GM21619 (cell line): ENCODE measurements at regions not wholly inside any gene's neighbourhood (a gene's known extent, or its start where the extent isn't known, plus 50 kb on each side); places are given as distances from the start of the nearest gene placed in this dataset.

Experiments
- ATAC-seq: cut with Tn5 transposase; IDR thresholded peaks from one replicate; pipeline ENCODE4 v1.9.1; 2021; ENCODE audit not compliant: unreplicated experiment

DNA sequence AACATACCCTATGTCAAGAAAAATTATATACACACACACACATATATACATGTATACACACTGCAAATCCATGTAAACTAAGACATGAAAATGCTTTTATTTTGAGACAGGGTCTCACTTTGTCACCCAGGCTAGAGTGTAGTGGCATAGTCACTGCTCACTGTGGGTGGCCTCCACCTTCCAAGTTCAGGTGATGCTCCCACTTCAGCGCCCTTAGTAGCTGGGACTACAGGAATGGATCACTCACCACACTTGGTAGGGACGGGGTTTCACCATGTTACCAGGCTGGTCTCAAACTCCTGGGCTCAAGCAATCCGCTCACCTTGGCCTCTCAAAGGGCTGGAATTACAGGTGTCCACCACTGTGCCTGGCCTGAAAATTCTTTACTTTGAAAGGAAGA, 617.6 kb downstream of the NYAP2 start:
- no peak for ATAC-seq

DNA sequence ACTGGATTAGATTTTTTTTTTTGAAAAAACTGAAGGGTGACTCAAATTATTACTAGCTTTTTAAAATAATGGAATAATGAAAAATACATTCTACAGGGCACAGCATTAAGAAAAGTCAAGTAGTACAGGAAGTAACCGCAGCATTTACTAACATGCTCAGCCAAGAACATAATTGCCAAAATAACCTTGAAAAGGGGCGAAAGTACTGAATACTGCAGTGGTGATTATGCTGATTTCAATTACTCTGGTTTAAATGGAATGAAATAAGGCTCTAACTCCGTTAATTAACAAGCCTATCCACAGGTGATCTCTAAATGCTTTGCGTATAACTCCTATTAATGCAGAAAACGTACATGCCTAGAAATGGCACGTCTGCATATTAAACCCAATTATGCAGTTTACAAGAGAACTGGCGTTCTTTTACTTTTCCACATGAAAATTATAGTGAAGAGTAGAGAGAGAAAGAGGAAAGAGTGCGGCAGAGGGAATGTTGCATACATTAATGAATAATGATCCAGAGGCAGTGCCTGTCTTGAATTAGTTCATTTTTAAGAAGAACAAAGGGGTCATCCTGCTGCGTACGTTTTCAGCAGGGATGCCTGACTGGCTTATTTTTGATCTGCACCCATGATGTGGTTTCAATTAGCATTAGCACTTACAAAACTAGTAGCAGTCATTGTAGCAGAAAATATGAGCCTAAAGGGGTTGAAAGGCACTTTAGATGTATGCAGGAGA, 612.4 kb downstream of the NYAP2 start:
- no peak for ATAC-seq

DNA sequence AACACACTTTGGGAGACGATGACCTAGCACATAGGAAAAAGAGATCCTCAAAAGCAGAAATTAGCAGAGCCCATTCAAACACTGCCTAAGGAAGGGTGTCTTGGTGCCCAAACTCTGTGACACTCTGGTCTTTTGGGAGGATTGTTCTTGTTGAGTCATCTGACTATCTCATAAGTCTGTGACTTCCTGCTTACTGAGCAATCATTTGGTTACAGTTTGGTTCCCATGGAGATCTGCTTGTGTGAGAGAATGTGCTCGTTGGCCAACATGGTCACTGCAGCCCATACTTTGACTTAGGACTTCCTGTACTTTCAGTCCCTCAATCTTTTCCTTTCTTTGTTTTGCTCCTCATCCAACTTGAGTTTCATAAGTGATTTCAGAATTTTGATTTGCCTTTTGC, 602.9 kb downstream of the NYAP2 start:
- ATAC-seq = no peak

DNA sequence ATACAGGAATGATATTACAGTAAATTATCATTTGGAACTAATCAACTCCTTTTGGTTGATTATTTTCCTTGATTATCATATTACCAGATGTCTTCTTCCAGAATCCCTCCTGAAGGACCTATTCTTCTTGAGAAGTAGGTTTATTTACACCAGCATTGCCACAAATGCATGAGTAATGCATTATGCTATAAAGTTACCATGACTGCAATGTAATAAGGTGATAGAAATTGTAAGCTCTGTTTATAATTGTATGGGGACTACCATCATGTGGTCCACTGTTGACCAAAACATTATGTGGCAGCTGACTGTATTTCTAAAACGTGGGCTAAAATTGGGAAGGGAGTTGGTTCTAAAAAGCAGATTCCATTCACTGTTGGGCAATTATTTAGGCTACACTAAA, 602.2 kb downstream of the NYAP2 start:
- ATAC-seq = no peak

DNA sequence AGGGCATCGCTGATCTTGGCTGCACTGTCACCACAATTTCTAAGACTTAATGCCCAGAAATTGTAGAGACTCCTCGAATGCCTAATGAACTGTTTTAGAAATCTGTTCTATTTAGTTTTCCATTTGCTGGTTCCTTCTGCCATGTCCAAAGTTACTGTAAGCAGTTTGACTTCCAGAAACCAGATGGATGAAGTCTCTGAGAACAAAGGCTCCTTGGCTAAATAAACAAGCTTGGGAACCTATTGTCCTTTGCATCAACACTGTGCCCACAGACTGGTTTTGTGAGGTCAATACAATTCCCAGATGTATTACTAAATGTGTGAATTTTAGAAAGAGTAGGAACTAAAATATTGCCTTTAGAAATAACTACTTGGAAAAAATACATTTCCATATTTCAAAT, 600.2 kb downstream of the NYAP2 start:
- no peak for ATAC-seq

DNA sequence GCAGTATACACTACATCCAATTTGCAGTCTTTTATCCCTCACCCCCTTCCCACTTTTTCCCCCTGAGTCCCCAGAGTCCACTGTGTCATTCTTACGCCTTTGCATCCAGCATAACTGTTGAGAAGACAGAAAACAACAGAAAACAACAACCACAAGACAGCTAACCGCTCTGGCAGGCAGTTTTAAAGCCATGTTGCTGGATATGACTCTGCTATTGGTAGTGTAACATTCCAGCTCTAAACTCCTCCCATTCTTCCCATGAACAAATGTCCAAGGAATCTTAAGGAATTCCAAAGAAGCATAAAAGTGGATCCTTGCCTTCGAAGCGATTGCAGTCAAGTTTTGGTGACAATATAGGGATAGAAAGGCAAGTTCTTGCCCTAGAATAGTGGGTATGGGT, 599.1 kb downstream of the NYAP2 start:
- ATAC-seq = no peak

DNA sequence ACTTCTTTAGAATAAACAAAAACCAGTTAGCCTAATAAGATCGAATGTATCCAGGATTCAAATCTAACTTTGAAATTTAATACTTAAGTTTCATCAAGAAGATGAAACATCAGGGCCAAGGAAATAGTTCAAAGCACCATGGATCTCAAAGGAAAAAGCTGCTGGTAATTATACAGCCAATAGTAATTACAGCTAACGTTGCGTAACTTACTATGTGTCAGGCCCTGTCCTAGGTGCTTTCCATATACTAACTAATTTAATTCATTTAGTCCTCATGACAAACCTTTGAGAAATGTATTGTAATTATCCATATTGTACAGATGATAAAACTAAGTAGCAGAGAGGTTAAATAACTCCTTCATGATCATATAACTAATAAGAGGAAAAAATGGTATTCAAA, 598.6 kb downstream of the NYAP2 start:
- no peak for ATAC-seq

DNA sequence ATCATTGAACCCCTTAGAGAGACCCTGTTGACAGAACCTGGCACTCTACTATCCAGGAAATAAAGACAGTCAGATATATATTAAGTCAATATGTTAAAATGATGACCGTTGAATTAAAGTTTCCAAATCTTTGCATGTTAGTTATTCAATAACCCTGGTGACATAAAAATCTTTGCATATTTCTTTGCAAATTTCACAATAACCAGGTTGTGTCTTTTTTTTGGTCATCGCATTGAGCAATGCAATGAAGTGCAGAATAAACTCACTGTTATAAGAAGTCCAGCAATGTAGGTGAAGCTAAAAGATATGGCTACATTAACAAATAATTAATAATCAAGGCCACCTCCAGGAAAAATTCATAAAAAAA, 596.9 kb downstream of the NYAP2 start:
- no peak for ATAC-seq

- ATAC-seq = no peak
Measured at GRCh38 chr2:225995796-225996461, 596.4 kb downstream of the NYAP2 start.

DNA sequence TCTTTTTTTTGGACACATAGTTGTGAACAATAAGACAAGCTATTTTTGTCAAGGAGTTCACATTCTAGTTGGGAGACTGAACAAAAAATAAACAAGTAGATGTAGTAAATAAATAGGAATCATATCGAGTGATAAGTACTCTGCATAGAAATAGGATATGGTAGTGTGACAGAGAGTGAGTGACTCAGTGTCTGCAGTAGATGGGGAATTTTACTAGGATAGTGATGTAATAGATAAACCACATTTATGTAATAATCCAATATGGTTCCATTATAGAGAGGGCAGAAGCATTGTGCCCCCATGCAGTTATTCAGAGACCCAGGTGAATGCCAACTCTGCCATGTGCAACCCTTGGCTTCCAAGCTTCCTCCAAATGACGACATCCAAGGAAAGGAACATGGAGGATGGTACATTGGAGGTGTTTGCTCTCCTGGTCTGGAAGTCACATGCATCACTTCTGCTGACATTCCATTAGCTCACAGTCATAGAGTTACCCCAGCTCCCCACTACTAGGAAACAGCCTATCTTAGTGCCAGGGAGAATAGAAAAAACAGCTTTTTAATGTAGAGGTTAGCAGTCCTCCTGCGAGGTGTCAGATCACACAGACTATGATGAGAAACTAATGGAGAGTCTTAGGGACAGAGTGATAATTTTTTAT, 595.4 kb downstream of the NYAP2 start:
- ATAC-seq = no peak

DNA sequence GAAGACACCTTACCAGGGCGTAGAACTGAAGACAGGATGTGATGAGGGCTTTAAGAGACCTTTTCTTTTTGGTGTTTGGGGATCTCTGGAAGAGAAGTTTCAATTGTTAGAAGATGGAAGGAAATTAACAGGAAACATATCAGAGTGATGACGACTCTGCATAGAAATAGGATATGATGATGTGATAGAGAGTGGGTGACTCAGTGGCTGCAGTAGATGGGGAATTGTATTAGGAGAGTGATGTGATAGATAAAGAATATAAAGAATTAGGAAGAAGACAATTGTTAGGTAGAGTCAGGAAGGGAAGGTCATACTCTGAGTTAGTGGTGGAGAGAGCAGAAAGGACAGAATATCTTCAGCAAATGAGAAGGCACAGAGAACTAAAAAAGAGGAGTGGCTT, 593.9 kb downstream of the NYAP2 start:
- no peak for ATAC-seq

- ATAC-seq = no peak
Measured at GRCh38 chr2:225989809-225990208, 590.3 kb downstream of the NYAP2 start.

GRCh38 chr2:225980372-225980771, 580.9 kb downstream of the NYAP2 start:
- ATAC-seq = no peak

GRCh38 chr2:225971433-225971832, 571.9 kb downstream of the NYAP2 start:
- no peak for ATAC-seq

DNA sequence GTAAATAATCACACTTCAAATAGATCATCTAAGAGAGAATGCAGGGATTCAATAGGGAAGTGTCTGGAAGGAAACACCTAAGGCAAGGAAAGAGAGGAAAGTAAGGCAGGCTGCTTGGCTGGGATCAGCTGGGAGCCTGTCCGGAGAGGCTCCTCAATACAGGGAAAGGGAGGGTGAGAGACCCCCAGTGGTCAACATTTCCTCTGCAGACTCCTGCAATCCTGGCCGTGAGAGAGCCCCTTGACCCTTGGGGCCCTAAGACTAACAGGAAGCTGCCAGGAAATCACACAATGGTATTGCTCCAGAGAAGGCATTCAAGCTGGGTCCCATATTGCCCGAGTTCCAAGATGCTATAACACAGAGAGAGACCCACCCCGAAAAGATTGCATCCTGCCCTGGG, 549.4 kb downstream of the NYAP2 start:
- no peak for ATAC-seq

DNA sequence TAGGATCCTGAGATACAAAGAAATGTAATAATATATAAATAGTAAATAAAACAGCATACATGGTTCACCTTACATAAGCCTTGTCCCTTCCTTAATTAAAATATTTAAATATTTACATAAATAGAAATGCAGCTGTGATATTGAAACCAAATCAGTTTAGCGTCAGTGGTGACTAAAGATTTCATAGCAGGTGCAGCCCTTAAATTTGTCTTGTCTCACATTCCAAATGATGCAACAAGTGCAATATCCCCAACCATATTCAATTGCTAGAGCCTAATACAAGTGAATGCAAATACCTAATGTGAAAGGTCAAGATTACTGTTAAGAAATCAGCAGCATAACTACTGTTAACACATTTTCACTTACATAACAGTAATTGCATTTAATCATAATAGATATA, 539.5 kb downstream of the NYAP2 start:
- ATAC-seq = no peak

DNA sequence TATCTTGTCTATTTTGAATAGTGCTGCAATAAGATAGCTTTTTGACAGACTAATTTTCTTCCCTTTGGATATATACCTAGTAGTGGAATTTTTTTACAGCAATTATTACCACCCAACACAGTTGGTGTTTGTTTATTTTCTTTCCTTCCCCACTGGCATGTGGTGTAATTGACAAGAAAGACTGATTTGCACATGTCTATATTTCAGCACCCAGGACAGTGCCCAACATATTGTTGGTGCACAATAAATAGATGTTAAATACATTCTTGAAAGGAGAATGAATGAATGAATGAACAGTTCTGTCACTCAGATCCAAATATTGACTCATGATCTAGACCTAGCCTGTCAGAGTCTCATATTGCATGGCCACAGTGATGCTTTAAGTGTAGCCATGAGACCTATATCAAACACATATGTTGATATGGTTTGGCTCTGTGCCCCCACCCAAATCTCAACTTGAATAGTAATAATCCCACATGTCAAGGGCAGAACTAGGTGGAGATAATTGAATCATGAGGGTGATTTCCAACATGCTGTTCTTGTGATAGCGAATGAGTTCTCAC, 538.2 kb downstream of the NYAP2 start:
- ATAC-seq = no peak

GRCh38 chr2:225932811-225933413, 533.4 kb downstream of the NYAP2 start:
- ATAC-seq = no peak

DNA sequence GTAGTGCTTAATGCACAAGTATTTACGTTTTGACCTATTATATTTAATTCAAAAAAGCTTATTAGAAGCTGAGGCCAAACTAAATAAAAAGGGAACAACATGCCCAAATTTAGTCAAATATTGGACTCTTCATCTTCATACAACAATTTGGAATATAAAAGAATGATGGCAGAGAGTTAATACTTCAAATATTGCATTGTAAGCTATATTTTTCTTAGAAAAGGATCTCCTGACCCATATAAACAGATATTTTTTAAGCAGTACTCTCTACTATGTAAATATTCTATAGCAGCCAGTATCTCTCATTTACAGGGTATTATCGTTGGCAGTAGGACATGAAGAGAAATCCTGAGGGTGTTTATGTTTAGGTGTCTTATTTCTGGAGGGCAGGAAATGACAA, 531.2 kb downstream of the NYAP2 start:
- no peak for ATAC-seq

- ATAC-seq = no peak
Measured at GRCh38 chr2:225920621-225921220, 521.2 kb downstream of the NYAP2 start.

DNA sequence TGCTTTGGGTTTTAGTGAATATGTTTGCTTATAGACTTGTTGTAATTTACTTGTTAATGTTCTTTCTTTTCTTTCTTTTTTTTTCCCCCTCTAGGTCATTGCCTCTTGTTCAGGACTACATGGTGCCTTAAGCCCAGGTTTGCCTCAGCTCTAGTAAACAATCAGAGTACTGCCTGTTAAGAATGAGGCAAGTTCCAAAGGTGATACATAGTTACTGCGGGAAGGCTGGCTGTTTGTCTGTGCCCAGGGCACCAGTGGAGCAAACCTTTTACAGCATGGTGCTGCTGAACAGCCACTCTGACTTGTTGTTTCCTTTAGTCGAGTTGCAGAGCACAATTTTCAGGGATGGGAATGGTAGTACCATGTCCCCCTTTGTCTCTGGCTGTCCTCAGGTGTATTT, 517.2 kb downstream of the NYAP2 start:
- no peak for ATAC-seq
